DND-41 (cell line): ENCODE measurements at regions not wholly inside any gene's neighbourhood (a gene's known extent, or its start where the extent isn't known, plus 50 kb on each side); places are given as distances from the start of the nearest gene placed in this dataset.

ENCODE experiments used
- ATAC-seq: fragments of 200-7000 bp; cut with Tn5 transposase; 3 replicates; pipeline ENCODE4 v1.9.1; 2021; ENCODE audit warnings: low read depth; ENCODE audit not compliant: insufficient read depth
- DNase-seq: peaks from one replicate; pipeline ENCODE4 v3.0.0-alpha.2; 2020
- H2AFZ ChIP-seq: 2 replicates; pipeline ENCODE4 v1.6.0; 2012; ENCODE audit warnings: low read depth, low read length
- H3K27ac ChIP-seq: 2 replicates; pipeline ENCODE4 v1.5.1; 2012; ENCODE audit warnings: low read length, inconsistent platforms
- H3K27me3 ChIP-seq: fragments of 200-600 bp; sonication (generic); 2 replicates; pipeline ENCODE4 v1.6.0; 2012; ENCODE audit warnings: low read length, mild to moderate bottlenecking, inconsistent platforms; ENCODE audit not compliant: insufficient read depth, poor library complexity
- H3K36me3 ChIP-seq: 2 replicates; pipeline ENCODE4 v1.5.1; 2012; ENCODE audit warnings: low read length, inconsistent platforms; ENCODE audit not compliant: insufficient read depth
- H3K4me1 ChIP-seq: 2 replicates; pipeline ENCODE4 v1.5.1; 2012; ENCODE audit warnings: mild to moderate bottlenecking, low read length; ENCODE audit not compliant: insufficient read depth
- H3K4me2 ChIP-seq: 2 replicates; pipeline ENCODE4 v1.6.0; 2012; ENCODE audit warnings: mild to moderate bottlenecking, moderate library complexity, low read length, inconsistent platforms; ENCODE audit not compliant: insufficient read depth
- H3K4me3 ChIP-seq, 2 experiments: fragments of 200-600 bp in 1 of 2; shearing (Covaris generic) in 1 of 2; 2 replicates each; pipeline ENCODE4 v1.5.1; 2012 to 2016; ENCODE audit warnings: inconsistent platforms in 2 of 2, low read length in 2 of 2, mild to moderate bottlenecking in 2 of 2, low read depth in 1 of 2, moderate library complexity in 1 of 2
- H3K79me2 ChIP-seq: 2 replicates; pipeline ENCODE4 v1.6.0; 2012; ENCODE audit warnings: low read length, inconsistent platforms; ENCODE audit not compliant: insufficient read depth
- H3K9ac ChIP-seq: 2 replicates; pipeline ENCODE4 v1.6.0; 2012; ENCODE audit warnings: low read depth, mild to moderate bottlenecking, inconsistent platforms, low read length, moderate library complexity
- H3K9me3 ChIP-seq: 2 replicates; pipeline ENCODE4 v1.5.1; 2012; ENCODE audit warnings: low read length, moderate library complexity, mild to moderate bottlenecking, inconsistent platforms; ENCODE audit not compliant: insufficient read depth, severe bottlenecking
- H4K20me1 ChIP-seq: 2 replicates; pipeline ENCODE4 v1.6.0; 2012; ENCODE audit warnings: low read length; ENCODE audit not compliant: insufficient read depth
- EZH2 ChIP-seq: IDR thresholded peaks from 3 replicates; pipeline ENCODE4 v1.6.1; 2012; ENCODE audit warnings: borderline replicate concordance, low read depth, mild to moderate bottlenecking, moderate library complexity, low read length, inconsistent platforms; ENCODE audit not compliant: severe bottlenecking
- TF ChIP-seq, protein P1 (sequence below): IDR thresholded peaks from 2 replicates; pipeline ENCODE4 v1.5.1; 2012; ENCODE audit warnings: borderline replicate concordance, low read length, moderate library complexity, mild to moderate bottlenecking; ENCODE audit not compliant: poor library complexity, severe bottlenecking; ENCODE audit errors: extremely low read depth

DNA sequence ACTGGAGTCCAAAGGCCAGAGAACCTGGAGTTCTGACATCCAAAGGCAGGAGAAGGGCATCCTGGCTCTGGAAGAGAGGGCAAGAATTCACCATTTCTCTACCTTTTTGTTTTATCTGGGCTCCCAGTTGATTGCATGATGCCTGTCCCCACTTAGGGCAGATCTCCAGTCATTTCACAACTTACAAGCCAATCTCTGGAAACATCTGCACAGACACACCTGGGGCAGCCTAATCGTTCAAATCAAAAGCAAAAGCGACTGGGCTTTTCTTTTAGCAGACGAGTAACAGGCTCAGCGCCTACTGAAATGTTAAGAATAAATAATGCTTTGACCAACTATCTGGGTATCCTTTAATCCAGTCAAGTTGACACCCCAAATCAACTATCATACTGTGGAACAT, 136.0 kb upstream of the NPY2R start:
- Histone ChIP-seq H3K27me3 (no peaks in the 10 kb centered on the region), H3K79me2 (no peaks in the 10 kb centered on the region), H3K4me2 (no peak overlapping the region), H3K4me3 (no peak overlapping the region), H3K9me3 (no peaks in the 10 kb centered on the region), H2AFZ (no peak overlapping the region), H3K4me1 (no peaks in the 10 kb centered on the region), H3K27ac (no peak overlapping the region), H3K36me3 (no peaks in the 10 kb centered on the region), H4K20me1 (no peaks in the 10 kb centered on the region), H3K9ac (no peak overlapping the region)
- no peak for ATAC-seq
- no peak for TF ChIP-seq EZH2
- TF ChIP-seq, protein P1, sequence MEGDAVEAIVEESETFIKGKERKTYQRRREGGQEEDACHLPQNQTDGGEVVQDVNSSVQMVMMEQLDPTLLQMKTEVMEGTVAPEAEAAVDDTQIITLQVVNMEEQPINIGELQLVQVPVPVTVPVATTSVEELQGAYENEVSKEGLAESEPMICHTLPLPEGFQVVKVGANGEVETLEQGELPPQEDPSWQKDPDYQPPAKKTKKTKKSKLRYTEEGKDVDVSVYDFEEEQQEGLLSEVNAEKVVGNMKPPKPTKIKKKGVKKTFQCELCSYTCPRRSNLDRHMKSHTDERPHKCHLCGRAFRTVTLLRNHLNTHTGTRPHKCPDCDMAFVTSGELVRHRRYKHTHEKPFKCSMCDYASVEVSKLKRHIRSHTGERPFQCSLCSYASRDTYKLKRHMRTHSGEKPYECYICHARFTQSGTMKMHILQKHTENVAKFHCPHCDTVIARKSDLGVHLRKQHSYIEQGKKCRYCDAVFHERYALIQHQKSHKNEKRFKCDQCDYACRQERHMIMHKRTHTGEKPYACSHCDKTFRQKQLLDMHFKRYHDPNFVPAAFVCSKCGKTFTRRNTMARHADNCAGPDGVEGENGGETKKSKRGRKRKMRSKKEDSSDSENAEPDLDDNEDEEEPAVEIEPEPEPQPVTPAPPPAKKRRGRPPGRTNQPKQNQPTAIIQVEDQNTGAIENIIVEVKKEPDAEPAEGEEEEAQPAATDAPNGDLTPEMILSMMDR = no peak
- no peak for DNase-seq

DNA sequence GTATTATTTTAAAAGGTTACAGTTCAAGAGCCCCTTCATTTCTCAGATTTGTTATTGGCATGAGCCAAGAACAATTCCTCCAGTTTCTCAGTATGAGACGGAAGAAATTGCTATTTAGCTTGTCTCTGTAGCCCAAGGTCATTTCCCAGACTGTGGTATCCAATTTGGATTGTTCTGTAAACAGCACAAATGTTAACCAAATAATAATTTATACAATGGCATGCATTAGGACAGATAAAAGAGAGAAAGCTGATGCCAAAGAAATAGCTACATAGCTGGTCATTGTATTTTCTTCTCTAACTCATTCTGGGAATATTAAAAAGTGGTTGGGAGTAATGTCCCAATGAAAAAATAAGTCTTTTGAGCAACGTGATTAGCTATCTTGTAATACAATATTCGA, 134.6 kb upstream of the NPY2R start:
- H3K4me1 ChIP-seq = no peaks in the 10 kb centered on the region
- H3K9ac ChIP-seq = no peak overlapping the region
- no peaks in the 10 kb centered on the region for H3K36me3 ChIP-seq
- no peak overlapping the region for H3K27ac ChIP-seq
- H4K20me1 ChIP-seq = no peaks in the 10 kb centered on the region
- H3K9me3 ChIP-seq = no peaks in the 10 kb centered on the region
- TF ChIP-seq, protein P1 = no peak
- no peak for TF ChIP-seq EZH2
- H3K4me3 ChIP-seq = no peak overlapping the region
- ATAC-seq (no peak), DNase-seq (no peak)
- H3K79me2 ChIP-seq = no peaks in the 10 kb centered on the region
- H2AFZ ChIP-seq = no peak overlapping the region
- no peaks in the 10 kb centered on the region for H3K27me3 ChIP-seq
- no peak overlapping the region for H3K4me2 ChIP-seq

DNA sequence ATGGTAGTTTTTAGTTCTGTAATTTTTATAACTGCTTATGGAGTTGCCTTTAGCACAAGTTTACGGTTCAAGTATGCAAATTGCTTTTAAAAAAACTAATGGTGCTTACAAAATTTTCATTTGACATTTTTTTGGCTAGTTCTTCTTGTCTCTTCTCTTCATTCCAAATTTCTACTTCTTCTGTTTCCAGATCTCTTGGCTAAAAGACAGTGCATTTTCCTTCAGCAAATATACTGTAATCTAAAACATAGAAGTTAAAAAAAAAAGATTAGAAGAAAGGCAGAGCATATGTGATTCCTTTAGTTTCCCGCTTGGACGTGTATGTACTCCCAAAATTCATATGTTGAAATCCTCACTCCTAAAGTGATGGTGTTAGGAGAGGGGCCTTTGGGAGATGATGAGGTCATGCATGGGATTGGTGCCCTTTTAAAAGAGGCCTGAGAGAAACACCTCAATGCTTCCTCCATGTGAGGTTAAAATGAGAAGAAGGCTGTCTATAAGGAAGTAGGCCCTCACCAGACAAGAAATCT, 132.1 kb upstream of the NPY2R start:
- H2AFZ ChIP-seq = no peak overlapping the region
- no peaks in the 10 kb centered on the region for H3K27me3 ChIP-seq
- no peaks in the 10 kb centered on the region for H3K79me2 ChIP-seq
- no peaks in the 10 kb centered on the region for H4K20me1 ChIP-seq
- ATAC-seq (no peak), DNase-seq (no peak)
- no peak overlapping the region for H3K27ac ChIP-seq
- H3K9ac ChIP-seq = no peak overlapping the region
- H3K4me1 ChIP-seq = no peaks in the 10 kb centered on the region
- no peaks in the 10 kb centered on the region for H3K36me3 ChIP-seq
- H3K9me3 ChIP-seq = no peaks in the 10 kb centered on the region
- no peak overlapping the region for H3K4me2 ChIP-seq
- H3K4me3 ChIP-seq = no peak overlapping the region
- no peak for TF ChIP-seq EZH2
- TF ChIP-seq, protein P1 = no peak
